ENCODE measurements at regions not wholly inside any gene's neighbourhood (a gene's known extent, or its start where the extent isn't known, plus 50 kb on each side); places are given as distances from the start of the nearest gene placed in this dataset.
"Not testable (repeated sequence)": the region's sequence is repeated elsewhere in the genome, so short reads cannot be mapped to it uniquely, and the experiment has no call there.

- not testable (repeated sequence) for DNase-seq (ENCODE audit: low spot score)
Measured at GRCh38 chr16:88148078-88148477, 196.8 kb downstream of the BANP start.

GRCh38 chr16:88148682-88149081, 197.4 kb downstream of the BANP start:
- not testable (repeated sequence) for DNase-seq (ENCODE audit: low spot score)

- DNase-seq (ENCODE audit: low spot score): not testable (repeated sequence)
Measured at GRCh38 chr16:88149158-88149603, 197.9 kb downstream of the BANP start.

- DNase-seq (ENCODE audit: low spot score): not testable (repeated sequence)
Measured at GRCh38 chr16:88149663-88150062, 198.4 kb downstream of the BANP start.

- DNase-seq (ENCODE audit: low spot score): peak; percentile 11
Measured at GRCh38 chr16:88150456-88151128, 199.4 kb downstream of the BANP start.

GRCh38 chr16:88151129-88151499, 199.9 kb downstream of the BANP start:
- DNase-seq (ENCODE audit: low spot score): not testable (repeated sequence)

- DNase-seq (ENCODE audit: low spot score): not testable (repeated sequence)
Measured at GRCh38 chr16:88151859-88152843, 200.9 kb downstream of the BANP start.

- not testable (repeated sequence) for DNase-seq (ENCODE audit: low spot score)
Measured at GRCh38 chr16:88152879-88153278, 201.6 kb downstream of the BANP start.

GRCh38 chr16:88153516-88153915, 202.3 kb downstream of the BANP start:
- not testable (repeated sequence) for DNase-seq (ENCODE audit: low spot score)

- DNase-seq (ENCODE audit: low spot score): not testable (repeated sequence)
Measured at GRCh38 chr16:88154886-88155285, 203.7 kb downstream of the BANP start.

GRCh38 chr16:88155681-88156080, 204.4 kb downstream of the BANP start:
- not testable (repeated sequence) for DNase-seq (ENCODE audit: low spot score)

- DNase-seq (ENCODE audit: low spot score): not testable (repeated sequence)
Measured at GRCh38 chr16:88156640-88157283, 205.5 kb downstream of the BANP start.

GRCh38 chr16:88157686-88158085, 206.5 kb downstream of the BANP start:
- not testable (repeated sequence) for DNase-seq (ENCODE audit: low spot score)

GRCh38 chr16:88158256-88159045, 207.2 kb downstream of the BANP start:
- not testable (repeated sequence) for DNase-seq (ENCODE audit: low spot score)

GRCh38 chr16:88159046-88159896, 208.0 kb downstream of the BANP start:
- DNase-seq (ENCODE audit: low spot score): not testable (repeated sequence)

- not testable (repeated sequence) for DNase-seq (ENCODE audit: low spot score)
Measured at GRCh38 chr16:88159897-88160335, 208.7 kb downstream of the BANP start.

GRCh38 chr16:88161191-88161590, 210.0 kb downstream of the BANP start:
- not testable (repeated sequence) for DNase-seq (ENCODE audit: low spot score)

GRCh38 chr16:88161623-88162275, 210.5 kb downstream of the BANP start:
- not testable (repeated sequence) for DNase-seq (ENCODE audit: low spot score)

- DNase-seq (ENCODE audit: low spot score): not testable (repeated sequence)
Measured at GRCh38 chr16:88162778-88163177, 211.5 kb downstream of the BANP start.

All from LoVo (cell line).